ENCODE measurements at regions not wholly inside any gene's neighbourhood (a gene's known extent, or its start where the extent isn't known, plus 50 kb on each side); places are given as distances from the start of the nearest gene placed in this dataset.

- no peak for ATAC-seq
- intact Hi-C loops (cut with DNase I), result no loop called here
- no peaks in the 10 kb centered on the region for H3K27me3 ChIP-seq
- no peak overlapping the region for H3K27ac ChIP-seq
- DNase-seq, result no peak
- H3K4me1 ChIP-seq, result peaks cover 14% of the 10 kb centered on the region
- H3K36me3 ChIP-seq, result no peaks in the 10 kb centered on the region
- H3K9me3 ChIP-seq, result no peaks in the 10 kb centered on the region
- no peak for TF ChIP-seq CTCF (IDR thresholded peaks at IDR 0.05)
- no peak overlapping the region for H3K4me3 ChIP-seq
Measured at GRCh38 chr9:130785053-130785452, 50.0 kb upstream of the ABL1 start.

Measured in upper lobe of right lung (tissue), 1 donor.